HG03432 (cell line): ENCODE measurements at regions not wholly inside any gene's neighbourhood (a gene's known extent, or its start where the extent isn't known, plus 50 kb on each side); places are given as distances from the start of the nearest gene placed in this dataset.

Experiments used
- ATAC-seq: cut with Tn5 transposase; IDR thresholded peaks from one replicate; pipeline ENCODE4 v1.9.1; 2021; ENCODE audit warnings: mild to moderate bottlenecking, moderate library complexity; ENCODE audit not compliant: unreplicated experiment

- no peak for ATAC-seq
Measured at GRCh38 chr1:75984781-75985180, 52.6 kb upstream of the ASB17 start.

- ATAC-seq: peak; percentile 90
Measured at GRCh38 chr1:75985827-75986226, 53.6 kb upstream of the ASB17 start.

- no peak for ATAC-seq
Measured at GRCh38 chr1:75986478-75986877, 54.3 kb upstream of the ASB17 start.

- no peak for ATAC-seq
Measured at GRCh38 chr1:75989121-75989520, 56.9 kb upstream of the ASB17 start.

GRCh38 chr1:75990686-75991085 lies 58.5 kb upstream of the ASB17 start:
- no peak for ATAC-seq

- peak; percentile 88 for ATAC-seq
Measured at GRCh38 chr1:75991497-75992114, 59.4 kb upstream of the ASB17 start.

GRCh38 chr1:75992312-75992711 lies 60.1 kb upstream of the ASB17 start:
- ATAC-seq: peak; percentile 40

GRCh38 chr1:75993661-75994060 lies 61.5 kb upstream of the ASB17 start:
- ATAC-seq: no peak

- no peak for ATAC-seq
Measured at GRCh38 chr1:75996196-75996595, 64.0 kb upstream of the ASB17 start.

GRCh38 chr1:75999034-75999433 lies 66.8 kb upstream of the ASB17 start:
- no peak for ATAC-seq

- no peak for ATAC-seq
Measured at GRCh38 chr1:76003946-76004345, 70.6 kb upstream of the ST6GALNAC3 start.

GRCh38 chr1:76005765-76006164 lies 68.8 kb upstream of the ST6GALNAC3 start:
- ATAC-seq: no peak

GRCh38 chr1:76006234-76006633 lies 68.3 kb upstream of the ST6GALNAC3 start:
- no peak for ATAC-seq

- no peak for ATAC-seq
Measured at GRCh38 chr1:76010802-76011201, 63.7 kb upstream of the ST6GALNAC3 start.

GRCh38 chr1:76012341-76013205 lies 62.0 kb upstream of the ST6GALNAC3 start:
- no peak for ATAC-seq

GRCh38 chr1:76013206-76013581 lies 61.4 kb upstream of the ST6GALNAC3 start:
- ATAC-seq: no peak

GRCh38 chr1:76015478-76016103 lies 59.0 kb upstream of the ST6GALNAC3 start:
- ATAC-seq: no peak

- no peak for ATAC-seq
Measured at GRCh38 chr1:76018045-76018444, 56.5 kb upstream of the ST6GALNAC3 start.

GRCh38 chr1:76021846-76022245 lies 52.7 kb upstream of the ST6GALNAC3 start:
- no peak for ATAC-seq

- no peak for ATAC-seq
Measured at GRCh38 chr1:76023669-76024435, 50.7 kb upstream of the ST6GALNAC3 start.
